ENCODE measurements at regions not wholly inside any gene's neighbourhood (a gene's known extent, or its start where the extent isn't known, plus 50 kb on each side); places are given as distances from the start of the nearest gene placed in this dataset.

GRCh38 chr14:35969310-35969709 lies 143.2 kb downstream of the BRMS1L start:
- CTCF ChIA-PET = no interaction called here

GRCh38 chr14:35965400-35965799 lies 139.3 kb downstream of the BRMS1L start:
- TF ChIP-seq CTCF (IDR thresholded peaks at IDR 0.05; ENCODE audit: low read depth, low read length) = no peak
- H3K27ac ChIP-seq (ENCODE audit: low read depth, low read length) = no peak overlapping the region
- POLR2A ChIA-PET = no interaction called here
- no peak for DNase-seq (ENCODE audit: low read depth, low spot score)
- H3K9me3 ChIP-seq (ENCODE audit: control insufficient read depth, insufficient read depth, low read length) = no peaks in the 10 kb centered on the region
- H3K4me3 ChIP-seq (ENCODE audit: low read depth, low read length) = no peak overlapping the region
- no peaks in the 10 kb centered on the region for H3K27me3 ChIP-seq (ENCODE audit: control insufficient read depth, insufficient read depth, low read length)
- CTCF ChIA-PET = no interaction called here

More at GRCh38 chr14:35969310-35969709, 143.2 kb downstream of the BRMS1L start:
- Histone ChIP-seq H3K9me3 (ENCODE audit: control insufficient read depth, insufficient read depth, low read length) (no peaks in the 10 kb centered on the region), H3K27ac (ENCODE audit: low read depth, low read length) (no peak overlapping the region), H3K4me3 (ENCODE audit: low read depth, low read length) (no peak overlapping the region), H3K27me3 (ENCODE audit: control insufficient read depth, insufficient read depth, low read length) (no peaks in the 10 kb centered on the region)
- DNase-seq (ENCODE audit: low read depth, low spot score) = no peak
- TF ChIP-seq CTCF (IDR thresholded peaks at IDR 0.05; ENCODE audit: low read depth, low read length) = no peak
- POLR2A ChIA-PET = no interaction called here

- Histone ChIP-seq H3K4me3 (ENCODE audit: low read depth, low read length) (no peak overlapping the region), H3K27me3 (ENCODE audit: control insufficient read depth, insufficient read depth, low read length) (no peaks in the 10 kb centered on the region), H3K9me3 (ENCODE audit: control insufficient read depth, insufficient read depth, low read length) (no peaks in the 10 kb centered on the region), H3K27ac (ENCODE audit: low read depth, low read length) (no peak overlapping the region)
- no peak for DNase-seq (ENCODE audit: low read depth, low spot score)
- POLR2A ChIA-PET = interaction anchor here (0.6 to 0.7 kb wide), 2 partner anchors 21 to 68 kb away, joined by 3 to 4 read pairs; no protein-coding TSS in a partner anchor
- CTCF ChIA-PET = no interaction called here
- no peak for TF ChIP-seq CTCF (IDR thresholded peaks at IDR 0.05; ENCODE audit: low read depth, low read length)
Measured at GRCh38 chr14:35964697-35965286, 138.7 kb downstream of the BRMS1L start.

- ChIA-PET POLR2A (no interaction called here), CTCF (no interaction called here)
- H3K9me3 ChIP-seq (ENCODE audit: control insufficient read depth, insufficient read depth, low read length) = no peaks in the 10 kb centered on the region
- no peak for TF ChIP-seq CTCF (IDR thresholded peaks at IDR 0.05; ENCODE audit: low read depth, low read length)
- no peak for DNase-seq (ENCODE audit: low read depth, low spot score)
- H3K27ac ChIP-seq (ENCODE audit: low read depth, low read length) = no peak overlapping the region
- H3K27me3 ChIP-seq (ENCODE audit: control insufficient read depth, insufficient read depth, low read length) = no peaks in the 10 kb centered on the region
- no peak overlapping the region for H3K4me3 ChIP-seq (ENCODE audit: low read depth, low read length)
Measured at GRCh38 chr14:35963209-35963608, 137.1 kb downstream of the BRMS1L start.

GRCh38 chr14:35961697-35962274 lies 135.6 kb downstream of the BRMS1L start:
- no peak for TF ChIP-seq CTCF (IDR thresholded peaks at IDR 0.05; ENCODE audit: low read depth, low read length)
- ChIA-PET CTCF (no interaction called here), POLR2A (no interaction called here)
- Histone ChIP-seq H3K27me3 (ENCODE audit: control insufficient read depth, insufficient read depth, low read length) (no peaks in the 10 kb centered on the region), H3K9me3 (ENCODE audit: control insufficient read depth, insufficient read depth, low read length) (no peaks in the 10 kb centered on the region), H3K27ac (ENCODE audit: low read depth, low read length) (no peak overlapping the region), H3K4me3 (ENCODE audit: low read depth, low read length) (no peak overlapping the region)
- no peak for DNase-seq (ENCODE audit: low read depth, low spot score)

Measured in AG04450 (cell line).